NB4 (cell line): ENCODE measurements at regions not wholly inside any gene's neighbourhood (a gene's known extent, or its start where the extent isn't known, plus 50 kb on each side); places are given as distances from the start of the nearest gene placed in this dataset.

Source experiments
- POLR2A ChIP-seq: IDR thresholded peaks from 2 replicates; pipeline ENCODE4 v1.6.1; 2011; ENCODE audit warnings: mild to moderate bottlenecking; ENCODE audit not compliant: insufficient read length; ENCODE audit errors: extremely low read depth
- TF ChIP-seq, protein P1 (sequence below): IDR thresholded peaks from one replicate; pipeline ENCODE4 v1.5.1; 2012; ENCODE audit warnings: low read depth, low read length
- TF ChIP-seq, protein P2 (sequence below): IDR thresholded peaks from 2 replicates; pipeline ENCODE4 v1.6.1; 2011; ENCODE audit warnings: low read depth, low read length

- TF ChIP-seq, protein P1, sequence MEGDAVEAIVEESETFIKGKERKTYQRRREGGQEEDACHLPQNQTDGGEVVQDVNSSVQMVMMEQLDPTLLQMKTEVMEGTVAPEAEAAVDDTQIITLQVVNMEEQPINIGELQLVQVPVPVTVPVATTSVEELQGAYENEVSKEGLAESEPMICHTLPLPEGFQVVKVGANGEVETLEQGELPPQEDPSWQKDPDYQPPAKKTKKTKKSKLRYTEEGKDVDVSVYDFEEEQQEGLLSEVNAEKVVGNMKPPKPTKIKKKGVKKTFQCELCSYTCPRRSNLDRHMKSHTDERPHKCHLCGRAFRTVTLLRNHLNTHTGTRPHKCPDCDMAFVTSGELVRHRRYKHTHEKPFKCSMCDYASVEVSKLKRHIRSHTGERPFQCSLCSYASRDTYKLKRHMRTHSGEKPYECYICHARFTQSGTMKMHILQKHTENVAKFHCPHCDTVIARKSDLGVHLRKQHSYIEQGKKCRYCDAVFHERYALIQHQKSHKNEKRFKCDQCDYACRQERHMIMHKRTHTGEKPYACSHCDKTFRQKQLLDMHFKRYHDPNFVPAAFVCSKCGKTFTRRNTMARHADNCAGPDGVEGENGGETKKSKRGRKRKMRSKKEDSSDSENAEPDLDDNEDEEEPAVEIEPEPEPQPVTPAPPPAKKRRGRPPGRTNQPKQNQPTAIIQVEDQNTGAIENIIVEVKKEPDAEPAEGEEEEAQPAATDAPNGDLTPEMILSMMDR, result no peak
- no peak for TF ChIP-seq POLR2A
- TF ChIP-seq, protein P2, sequence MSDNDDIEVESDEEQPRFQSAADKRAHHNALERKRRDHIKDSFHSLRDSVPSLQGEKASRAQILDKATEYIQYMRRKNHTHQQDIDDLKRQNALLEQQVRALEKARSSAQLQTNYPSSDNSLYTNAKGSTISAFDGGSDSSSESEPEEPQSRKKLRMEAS, result no peak
Measured at GRCh38 chr19:31527443-31527842, 178.2 kb upstream of the TSHZ3 start.
